ENCODE measurements at regions not wholly inside any gene's neighbourhood (a gene's known extent, or its start where the extent isn't known, plus 50 kb on each side); places are given as distances from the start of the nearest gene placed in this dataset.
A peak's percentile ranks its signal among the peaks of the same experiment; 100 is the strongest.

GRCh38 chr5:148730942-148731898 lies 76.9 kb upstream of the HTR4 start (continued):
- TF ChIP-seq, protein P1, sequence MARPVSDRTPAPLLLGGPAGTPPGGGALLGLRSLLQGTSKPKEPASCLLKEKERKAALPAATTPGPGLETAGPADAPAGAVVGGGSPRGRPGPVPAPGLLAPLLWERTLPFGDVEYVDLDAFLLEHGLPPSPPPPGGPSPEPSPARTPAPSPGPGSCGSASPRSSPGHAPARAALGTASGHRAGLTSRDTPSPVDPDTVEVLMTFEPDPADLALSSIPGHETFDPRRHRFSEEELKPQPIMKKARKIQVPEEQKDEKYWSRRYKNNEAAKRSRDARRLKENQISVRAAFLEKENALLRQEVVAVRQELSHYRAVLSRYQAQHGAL (CRISPR knock-in tag; IDR thresholded peaks at IDR 0.05; ENCODE audit: not compliant biosample characterization), result no peak
- TF ChIP-seq KDM2A (CRISPR knock-in tag; IDR thresholded peaks at IDR 0.05; ENCODE audit: borderline replicate concordance, low read depth), result no peak
- TF ChIP-seq, protein P2, sequence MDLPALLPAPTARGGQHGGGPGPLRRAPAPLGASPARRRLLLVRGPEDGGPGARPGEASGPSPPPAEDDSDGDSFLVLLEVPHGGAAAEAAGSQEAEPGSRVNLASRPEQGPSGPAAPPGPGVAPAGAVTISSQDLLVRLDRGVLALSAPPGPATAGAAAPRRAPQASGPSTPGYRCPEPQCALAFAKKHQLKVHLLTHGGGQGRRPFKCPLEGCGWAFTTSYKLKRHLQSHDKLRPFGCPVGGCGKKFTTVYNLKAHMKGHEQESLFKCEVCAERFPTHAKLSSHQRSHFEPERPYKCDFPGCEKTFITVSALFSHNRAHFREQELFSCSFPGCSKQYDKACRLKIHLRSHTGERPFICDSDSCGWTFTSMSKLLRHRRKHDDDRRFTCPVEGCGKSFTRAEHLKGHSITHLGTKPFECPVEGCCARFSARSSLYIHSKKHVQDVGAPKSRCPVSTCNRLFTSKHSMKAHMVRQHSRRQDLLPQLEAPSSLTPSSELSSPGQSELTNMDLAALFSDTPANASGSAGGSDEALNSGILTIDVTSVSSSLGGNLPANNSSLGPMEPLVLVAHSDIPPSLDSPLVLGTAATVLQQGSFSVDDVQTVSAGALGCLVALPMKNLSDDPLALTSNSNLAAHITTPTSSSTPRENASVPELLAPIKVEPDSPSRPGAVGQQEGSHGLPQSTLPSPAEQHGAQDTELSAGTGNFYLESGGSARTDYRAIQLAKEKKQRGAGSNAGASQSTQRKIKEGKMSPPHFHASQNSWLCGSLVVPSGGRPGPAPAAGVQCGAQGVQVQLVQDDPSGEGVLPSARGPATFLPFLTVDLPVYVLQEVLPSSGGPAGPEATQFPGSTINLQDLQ (CRISPR knock-in tag; IDR thresholded peaks at IDR 0.05), result no peak
- TF ChIP-seq HMGXB4 (CRISPR knock-in tag; IDR thresholded peaks at IDR 0.05; ENCODE audit: borderline replicate concordance in 1 of 2, low read depth in 1 of 2), result peak in 1 of 2 experiments; percentile 47; a peak in 1 of 4 replicates
- no peak for TF ChIP-seq DNMT1 (CRISPR knock-in tag; IDR thresholded peaks at IDR 0.05)
- no peak for TF ChIP-seq MLX (CRISPR knock-in tag; IDR thresholded peaks at IDR 0.05)
- TF ChIP-seq HMG20B (CRISPR knock-in tag; conservative IDR thresholded peaks at IDR 0.05), result no peak
- no peak for TF ChIP-seq ZNF253 (CRISPR knock-in tag; IDR thresholded peaks at IDR 0.05; ENCODE audit: borderline replicate concordance)
- no peak for TF ChIP-seq KDM4B (CRISPR knock-in tag; IDR thresholded peaks at IDR 0.05)
- peak; percentile 94 for TF ChIP-seq SMC3 (IDR thresholded peaks at IDR 0.05; ENCODE audit: low read length)
- TF ChIP-seq E2F2 (CRISPR knock-in tag; IDR thresholded peaks at IDR 0.05; ENCODE audit: borderline replicate concordance), result no peak
- TF ChIP-seq RERE (CRISPR knock-in tag; IDR thresholded peaks at IDR 0.05; ENCODE audit: low read depth), result no peak
- TF ChIP-seq IKZF1 (IDR thresholded peaks at IDR 0.05), result no peak

All from HepG2 (cell line).